Vagina (tissue), 2 donors: ENCODE measurements at regions not wholly inside any gene's neighbourhood (a gene's known extent, or its start where the extent isn't known, plus 50 kb on each side); places are given as distances from the start of the nearest gene placed in this dataset.

ENCODE experiments used
- DNase-seq, 2 donors: peaks; one replicate each; pipeline ENCODE4 v3.0.0-alpha.2; 2017; ENCODE audit errors: extremely low spot score in 2 of 2
- H3K27ac ChIP-seq: fragments of 200-600 bp; sonication (generic); one replicate; pipeline ENCODE4 v1.5.1; 2019
- H3K27me3 ChIP-seq: fragments of 200-600 bp; sonication (generic); one replicate; pipeline ENCODE4 v1.5.1; 2019
- H3K36me3 ChIP-seq, 2 donors: fragments of 200-600 bp; sonication (generic); one replicate each; pipeline ENCODE4 v1.5.1; 2017 to 2019
- H3K4me1 ChIP-seq: fragments of 200-600 bp; sonication (generic); one replicate; pipeline ENCODE4 v1.5.1; 2019
- H3K4me3 ChIP-seq, 2 donors: fragments of 200-600 bp; sonication (generic); 1 replicate in 1 of 2; 2 replicates in 1 of 2; pipeline ENCODE4 v1.5.1; 2016 to 2019
- H3K9me3 ChIP-seq: fragments of 200-600 bp; sonication (generic); one replicate; pipeline ENCODE4 v1.5.1; 2019
- CTCF ChIP-seq, 3 experiments: fragments of 450-650 bp in 2 of 3; fragments of 200-600 bp in 1 of 3; sonication (generic) in 1 of 3; IDR thresholded peaks; one replicate each; pipeline ENCODE4 v1.5.1; 2017 to 2019; ENCODE audit warnings: antibody characterized with exemption in 3 of 3, mild to moderate bottlenecking in 2 of 3, moderate library complexity in 2 of 3
- POLR2A ChIP-seq, 2 donors: fragments of 450-650 bp; IDR thresholded peaks; one replicate each; pipeline ENCODE4 v1.6.1; 2017; ENCODE audit warnings: antibody characterized with exemption in 2 of 2, mild to moderate bottlenecking in 2 of 2, moderate library complexity in 2 of 2
- POLR2AphosphoS5 ChIP-seq, 2 donors: sonication (generic); formaldehyde crosslinking; IDR thresholded peaks; one replicate each; pipeline ENCODE4 v1.9.0; 2017; ENCODE audit warnings: antibody characterized with exemption in 2 of 2, mild to moderate bottlenecking in 2 of 2, low read depth in 1 of 2; ENCODE audit not compliant: insufficient read depth in 1 of 2
- intact Hi-C: fragments of 100-400 bp; cut with DNase I; formaldehyde crosslinking; loops from one replicate; pipeline ENCODE4 v1.15.1; 2023

- H3K36me3 ChIP-seq = no peaks in the 10 kb centered on the region
- no peak overlapping the region for H3K27ac ChIP-seq
- H3K4me1 ChIP-seq = no peaks in the 10 kb centered on the region
- no peaks in the 10 kb centered on the region for H3K27me3 ChIP-seq
- intact Hi-C loops = no loop called here
- H3K9me3 ChIP-seq = peaks cover 3% of the 10 kb centered on the region
- DNase-seq = no peak
- no peak overlapping the region for H3K4me3 ChIP-seq
- TF ChIP-seq POLR2A (IDR thresholded peaks at IDR 0.05) = no peak
- TF ChIP-seq POLR2AphosphoS5 (IDR thresholded peaks at IDR 0.05; ENCODE audit: insufficient read depth in 1 of 2, low read depth in 1 of 2) = no peak
- TF ChIP-seq CTCF (IDR thresholded peaks at IDR 0.05) = no peak
These were observed 824.8 kb downstream of the ADGRL2 start for GRCh38 chr1:82625537-82625936.

- no peak for DNase-seq
- TF ChIP-seq CTCF (IDR thresholded peaks at IDR 0.05) (no peak), POLR2A (IDR thresholded peaks at IDR 0.05) (no peak)
- Histone ChIP-seq H3K27me3 (no peaks in the 10 kb centered on the region), H3K27ac (no peak overlapping the region), H3K4me3 (no peak overlapping the region), H3K36me3 (no peaks in the 10 kb centered on the region), H3K9me3 (peaks cover 3% of the 10 kb centered on the region), H3K4me1 (no peaks in the 10 kb centered on the region)
- intact Hi-C loops = no loop called here
These were observed 820.3 kb downstream of the ADGRL2 start for GRCh38 chr1:82621076-82621475.

- Histone ChIP-seq H3K27me3 (no peaks in the 10 kb centered on the region), H3K9me3 (no peaks in the 10 kb centered on the region), H3K4me3 (no peak overlapping the region), H3K4me1 (no peaks in the 10 kb centered on the region), H3K27ac (no peak overlapping the region), H3K36me3 (no peaks in the 10 kb centered on the region)
- DNase-seq = no peak
- intact Hi-C loops = no loop called here
- TF ChIP-seq CTCF (IDR thresholded peaks at IDR 0.05) (no peak), POLR2A (IDR thresholded peaks at IDR 0.05) (no peak), POLR2AphosphoS5 (IDR thresholded peaks at IDR 0.05; ENCODE audit: insufficient read depth in 1 of 2, low read depth in 1 of 2) (no peak)
These were observed 813.4 kb downstream of the ADGRL2 start for GRCh38 chr1:82614090-82614489.

- no peaks in the 10 kb centered on the region for H3K36me3 ChIP-seq
- H3K27ac ChIP-seq = no peak overlapping the region
- H3K27me3 ChIP-seq = no peaks in the 10 kb centered on the region
- H3K4me1 ChIP-seq = no peaks in the 10 kb centered on the region
- TF ChIP-seq POLR2A (IDR thresholded peaks at IDR 0.05) (no peak), CTCF (IDR thresholded peaks at IDR 0.05) (no peak), POLR2AphosphoS5 (IDR thresholded peaks at IDR 0.05; ENCODE audit: insufficient read depth in 1 of 2, low read depth in 1 of 2) (no peak)
- intact Hi-C loops = no loop called here
- H3K9me3 ChIP-seq = no peaks in the 10 kb centered on the region
- no peak overlapping the region for H3K4me3 ChIP-seq
- no peak for DNase-seq
These were observed 812.3 kb downstream of the ADGRL2 start for GRCh38 chr1:82612986-82613385.

GRCh38 chr1:82606546-82606945, 805.8 kb downstream of the ADGRL2 start:
- H3K36me3 ChIP-seq = no peaks in the 10 kb centered on the region
- H3K9me3 ChIP-seq = no peaks in the 10 kb centered on the region
- DNase-seq = no peak
- H3K4me3 ChIP-seq = no peak overlapping the region
- no peaks in the 10 kb centered on the region for H3K27me3 ChIP-seq
- intact Hi-C loops = no loop called here
- no peaks in the 10 kb centered on the region for H3K4me1 ChIP-seq
- TF ChIP-seq POLR2AphosphoS5 (IDR thresholded peaks at IDR 0.05; ENCODE audit: insufficient read depth in 1 of 2, low read depth in 1 of 2) (no peak), CTCF (IDR thresholded peaks at IDR 0.05) (no peak), POLR2A (IDR thresholded peaks at IDR 0.05) (no peak)
- H3K27ac ChIP-seq = no peak overlapping the region
